ENCODE measurements at regions not wholly inside any gene's neighbourhood (a gene's known extent, or its start where the extent isn't known, plus 50 kb on each side); places are given as distances from the start of the nearest gene placed in this dataset.

- intact Hi-C loops (cut with DNase I), result no loop called here
- DNase-seq, result no peak
These were observed 145.2 kb upstream of the CBLB start for GRCh38 chr3:106013971-106014370.

GRCh38 chr3:106014518-106014917, 145.7 kb upstream of the CBLB start:
- DNase-seq, result no peak
- intact Hi-C loops (cut with DNase I), result no loop called here

- no peak for DNase-seq
- intact Hi-C loops (cut with DNase I), result no loop called here
These were observed 146.2 kb upstream of the CBLB start for GRCh38 chr3:106014971-106015370.

GRCh38 chr3:106018102-106018501, 149.3 kb upstream of the CBLB start:
- DNase-seq, result no peak
- intact Hi-C loops (cut with DNase I), result no loop called here

- no peak for DNase-seq
- intact Hi-C loops (cut with DNase I), result no loop called here
These were observed 150.2 kb upstream of the CBLB start for GRCh38 chr3:106018929-106019550.

GRCh38 chr3:106022913-106023312, 154.1 kb upstream of the CBLB start:
- intact Hi-C loops (cut with DNase I), result no loop called here
- DNase-seq, result no peak

GRCh38 chr3:106025151-106025722, 156.4 kb upstream of the CBLB start:
- DNase-seq, result no peak
- intact Hi-C loops (cut with DNase I), result no loop called here

GRCh38 chr3:106029954-106030626, 161.3 kb upstream of the CBLB start:
- intact Hi-C loops (cut with DNase I), result no loop called here
- no peak for DNase-seq

- intact Hi-C loops (cut with DNase I), result no loop called here
- DNase-seq, result no peak
These were observed 161.8 kb upstream of the CBLB start for GRCh38 chr3:106030627-106030963.

- intact Hi-C loops (cut with DNase I), result no loop called here
- DNase-seq, result no peak
These were observed 163.7 kb upstream of the CBLB start for GRCh38 chr3:106032479-106032878.

- intact Hi-C loops (cut with DNase I), result no loop called here
- no peak for DNase-seq
These were observed 164.8 kb upstream of the CBLB start for GRCh38 chr3:106033654-106034053.

GRCh38 chr3:106034313-106034712, 165.5 kb upstream of the CBLB start:
- intact Hi-C loops (cut with DNase I), result no loop called here
- no peak for DNase-seq

GRCh38 chr3:106035619-106036018, 166.8 kb upstream of the CBLB start:
- DNase-seq, result no peak
- intact Hi-C loops (cut with DNase I), result no loop called here

GRCh38 chr3:106036696-106037095, 167.9 kb upstream of the CBLB start:
- intact Hi-C loops (cut with DNase I), result no loop called here
- DNase-seq, result no peak

GRCh38 chr3:106047221-106047620, 178.4 kb upstream of the CBLB start:
- no peak for DNase-seq
- intact Hi-C loops (cut with DNase I), result no loop called here

GRCh38 chr3:106048946-106049481, 180.2 kb upstream of the CBLB start:
- DNase-seq, result no peak
- intact Hi-C loops (cut with DNase I), result no loop called here

GRCh38 chr3:106049821-106050220, 181.0 kb upstream of the CBLB start:
- intact Hi-C loops (cut with DNase I), result no loop called here
- no peak for DNase-seq

- no peak for DNase-seq
- intact Hi-C loops (cut with DNase I), result no loop called here
These were observed 188.1 kb upstream of the CBLB start for GRCh38 chr3:106056931-106057330.

- intact Hi-C loops (cut with DNase I), result no loop called here
- DNase-seq, result no peak
These were observed 189.7 kb upstream of the CBLB start for GRCh38 chr3:106058475-106058874.

GRCh38 chr3:106059953-106060517, 191.2 kb upstream of the CBLB start:
- intact Hi-C loops (cut with DNase I), result no loop called here
- DNase-seq, result no peak

GRCh38 chr3:106063909-106064308, 195.1 kb upstream of the CBLB start:
- intact Hi-C loops (cut with DNase I), result no loop called here
- no peak for DNase-seq
